Bronchial epithelial cell (primary cell): ENCODE measurements at regions not wholly inside any gene's neighbourhood (a gene's known extent, or its start where the extent isn't known, plus 50 kb on each side); places are given as distances from the start of the nearest gene placed in this dataset.
A peak's percentile ranks its signal among the peaks of the same experiment; 100 is the strongest.

Experiments
- DNase-seq: peaks from one replicate; pipeline ENCODE4 v3.0.0-alpha.2; 2010; ENCODE audit warnings: low read depth
- FAIRE-seq: peaks from 2 replicates; lab custom pipeline; 2011; peaks lifted over from hg19 to GRCh38; lab: Jason Lieb, UNC
- H3K27me3 ChIP-seq: 2 replicates; pipeline ENCODE4 v1.5.1; 2011; ENCODE audit warnings: low read length; ENCODE audit not compliant: control insufficient read depth, insufficient read depth
- H3K36me3 ChIP-seq: 2 replicates; pipeline ENCODE4 v1.5.1; 2011; ENCODE audit warnings: low read length; ENCODE audit not compliant: control insufficient read depth, insufficient read depth
- H3K4me3 ChIP-seq: 2 replicates; pipeline ENCODE4 v1.5.1; 2011; ENCODE audit warnings: mild to moderate bottlenecking, low read depth, low read length, control low read depth
- TF ChIP-seq, protein P1 (sequence below): IDR thresholded peaks from 2 replicates; pipeline ENCODE4 v1.5.1; 2011; ENCODE audit warnings: mild to moderate bottlenecking, moderate library complexity, low read length, control low read depth, inconsistent platforms; ENCODE audit not compliant: insufficient read depth, severe bottlenecking

DNA sequence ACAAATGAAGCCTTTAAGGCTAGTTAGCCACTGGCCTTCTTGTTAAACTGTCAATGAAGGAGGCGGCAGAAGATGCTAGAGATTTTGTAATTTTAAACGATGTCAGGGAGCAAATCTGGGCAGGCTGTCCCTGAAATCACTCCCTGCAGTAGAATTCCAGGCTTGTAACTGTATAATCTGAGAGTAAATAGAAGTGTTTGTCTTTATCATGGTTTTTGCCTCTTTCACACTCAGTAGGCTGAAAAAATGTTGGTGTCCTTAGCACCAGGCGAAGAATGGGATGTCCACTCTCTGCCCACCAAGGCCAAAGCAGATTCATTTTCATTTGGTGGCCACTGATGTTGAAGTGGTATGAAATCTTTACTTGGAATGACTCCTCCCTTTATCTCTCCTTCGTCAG lies 136.9 kb upstream of the THSD7B start:
- DNase-seq (no peak), FAIRE-seq (no peak)
- Histone ChIP-seq H3K27me3 (no peaks in the 10 kb centered on the region), H3K4me3 (no peak overlapping the region), H3K36me3 (no peaks in the 10 kb centered on the region)
- TF ChIP-seq, protein P1, sequence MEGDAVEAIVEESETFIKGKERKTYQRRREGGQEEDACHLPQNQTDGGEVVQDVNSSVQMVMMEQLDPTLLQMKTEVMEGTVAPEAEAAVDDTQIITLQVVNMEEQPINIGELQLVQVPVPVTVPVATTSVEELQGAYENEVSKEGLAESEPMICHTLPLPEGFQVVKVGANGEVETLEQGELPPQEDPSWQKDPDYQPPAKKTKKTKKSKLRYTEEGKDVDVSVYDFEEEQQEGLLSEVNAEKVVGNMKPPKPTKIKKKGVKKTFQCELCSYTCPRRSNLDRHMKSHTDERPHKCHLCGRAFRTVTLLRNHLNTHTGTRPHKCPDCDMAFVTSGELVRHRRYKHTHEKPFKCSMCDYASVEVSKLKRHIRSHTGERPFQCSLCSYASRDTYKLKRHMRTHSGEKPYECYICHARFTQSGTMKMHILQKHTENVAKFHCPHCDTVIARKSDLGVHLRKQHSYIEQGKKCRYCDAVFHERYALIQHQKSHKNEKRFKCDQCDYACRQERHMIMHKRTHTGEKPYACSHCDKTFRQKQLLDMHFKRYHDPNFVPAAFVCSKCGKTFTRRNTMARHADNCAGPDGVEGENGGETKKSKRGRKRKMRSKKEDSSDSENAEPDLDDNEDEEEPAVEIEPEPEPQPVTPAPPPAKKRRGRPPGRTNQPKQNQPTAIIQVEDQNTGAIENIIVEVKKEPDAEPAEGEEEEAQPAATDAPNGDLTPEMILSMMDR, result no peak

DNA sequence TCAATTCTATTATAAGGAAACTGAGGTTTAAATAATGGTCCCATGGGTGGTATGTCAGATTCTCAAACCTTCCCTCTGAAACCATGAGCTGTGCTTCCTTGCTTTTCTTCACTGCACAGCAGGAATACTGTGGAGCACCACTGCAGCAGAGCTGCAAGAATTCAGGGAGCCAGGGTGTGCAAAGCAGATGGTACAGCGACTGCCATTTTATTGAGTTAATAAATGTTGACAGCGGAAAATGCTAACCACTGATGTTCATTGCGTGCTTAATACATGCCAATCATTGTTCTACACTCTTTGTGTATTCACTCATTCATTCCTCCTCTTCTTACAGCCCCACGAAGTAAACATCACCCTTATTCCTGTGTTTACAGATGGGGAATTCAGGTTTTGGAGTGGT lies 152.2 kb upstream of the THSD7B start:
- FAIRE-seq (no peak), DNase-seq (no peak)
- Histone ChIP-seq H3K27me3 (no peaks in the 10 kb centered on the region), H3K36me3 (no peaks in the 10 kb centered on the region), H3K4me3 (no peak overlapping the region)
- TF ChIP-seq, protein P1, result no peak

DNA sequence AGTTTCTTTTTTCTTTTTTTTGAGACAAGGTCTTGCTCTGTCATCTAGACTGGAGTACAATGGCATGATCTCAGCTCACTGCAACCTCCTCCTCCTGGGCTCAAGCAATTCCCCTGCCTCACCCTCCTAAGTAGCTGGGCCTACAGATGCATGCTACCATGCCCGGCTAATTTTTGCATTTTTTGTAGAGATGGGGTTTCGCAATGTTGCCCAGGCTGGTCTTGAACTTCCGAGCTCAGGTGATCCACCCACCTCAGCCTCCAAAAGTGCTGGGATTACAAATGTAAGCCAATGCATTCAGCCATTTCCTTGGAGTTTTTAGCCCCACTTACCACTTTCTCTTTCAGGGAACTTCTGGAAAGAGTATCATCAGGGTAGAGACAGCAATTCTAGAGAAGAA lies 153.3 kb upstream of the THSD7B start:
- Histone ChIP-seq H3K4me3 (no peak overlapping the region), H3K27me3 (no peaks in the 10 kb centered on the region), H3K36me3 (no peaks in the 10 kb centered on the region)
- FAIRE-seq (no peak), DNase-seq (no peak)
- TF ChIP-seq, protein P1, result no peak

DNA sequence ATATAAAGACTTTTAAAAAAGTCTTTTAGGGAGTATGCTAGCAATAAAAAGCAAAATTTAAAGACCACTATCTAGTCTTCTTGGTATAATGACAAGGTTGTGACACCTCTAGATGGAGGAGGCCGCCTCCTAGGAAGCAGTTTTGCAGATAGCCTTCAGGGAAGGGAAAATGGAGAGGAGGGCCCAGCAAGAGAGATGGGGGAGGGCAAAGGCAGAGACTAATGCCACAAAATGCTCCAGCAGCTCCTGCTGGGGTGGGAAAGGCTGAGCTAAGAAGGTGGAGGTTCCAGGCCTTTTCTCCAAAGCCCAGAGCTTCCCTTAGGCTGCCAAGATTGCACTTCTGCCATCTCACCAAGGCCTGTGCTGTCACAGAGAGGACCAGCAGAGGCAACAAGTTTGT lies 153.9 kb upstream of the THSD7B start:
- DNase-seq (no peak), FAIRE-seq (no peak)
- Histone ChIP-seq H3K27me3 (no peaks in the 10 kb centered on the region), H3K4me3 (no peak overlapping the region), H3K36me3 (no peaks in the 10 kb centered on the region)
- TF ChIP-seq, protein P1, result no peak

DNA sequence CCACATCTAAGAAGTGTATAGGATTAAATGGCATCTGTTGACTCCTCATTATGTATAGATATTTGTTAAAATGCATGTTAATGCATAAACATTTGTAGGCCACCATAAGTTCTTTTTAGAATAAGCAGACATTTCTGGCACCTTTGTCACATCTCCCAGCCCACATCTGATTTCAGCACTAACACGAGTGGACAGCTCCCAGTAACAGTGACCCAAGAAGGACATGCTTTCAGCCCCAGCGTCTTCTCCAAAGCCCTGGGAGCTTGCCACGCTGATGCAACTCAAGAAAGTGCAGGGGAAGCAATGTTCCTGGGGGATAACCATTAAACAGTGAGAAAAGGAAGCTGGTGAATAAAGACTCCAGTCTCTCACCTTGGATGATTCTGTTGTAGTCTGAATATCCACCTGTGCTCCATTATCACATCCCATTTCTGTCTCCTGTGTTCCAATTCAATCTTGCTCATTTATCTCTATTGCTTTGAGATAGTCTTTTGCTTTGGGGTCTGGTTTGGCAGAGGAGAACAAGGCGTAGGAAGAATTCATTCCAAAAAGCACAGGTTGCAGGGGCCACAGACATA lies 182.6 kb upstream of the THSD7B start:
- TF ChIP-seq, protein P1, result no peak
- no peak overlapping the region for H3K4me3 ChIP-seq
- no peaks in the 10 kb centered on the region for H3K27me3 ChIP-seq
- H3K36me3 ChIP-seq, result no peaks in the 10 kb centered on the region
- FAIRE-seq, result no peak
- peak; percentile 1 for DNase-seq

DNA sequence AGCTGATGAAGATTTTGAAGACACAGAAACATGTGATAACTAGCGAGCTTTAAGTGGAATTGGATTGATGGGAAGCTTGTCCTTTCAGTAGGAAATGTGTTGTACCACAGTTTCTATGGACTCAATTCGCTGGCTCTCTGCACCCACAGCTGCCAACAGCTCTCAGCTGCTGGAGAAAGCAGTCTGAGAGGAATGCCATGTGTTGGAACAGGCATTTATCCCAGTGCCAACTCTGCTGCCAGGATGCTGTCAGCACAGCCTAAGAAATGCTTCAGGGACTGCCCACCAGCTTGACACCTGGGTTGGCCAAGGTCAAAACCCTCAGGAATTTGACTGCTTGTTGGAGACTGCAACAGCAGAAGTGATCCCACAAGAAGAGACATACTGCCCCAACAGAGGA lies 193.0 kb upstream of the THSD7B start:
- FAIRE-seq (no peak), DNase-seq (no peak)
- TF ChIP-seq, protein P1, result no peak
- H3K36me3 ChIP-seq, result no peaks in the 10 kb centered on the region
- H3K27me3 ChIP-seq, result no peaks in the 10 kb centered on the region
- no peak overlapping the region for H3K4me3 ChIP-seq
